Heart right ventricle (tissue), 16 donors: ENCODE measurements at regions not wholly inside any gene's neighbourhood (a gene's known extent, or its start where the extent isn't known, plus 50 kb on each side); places are given as distances from the start of the nearest gene placed in this dataset.

Experiments
- ATAC-seq, 8 donors: fragments of 200-7000 bp; cut with Tn5 transposase; one replicate each; pipeline ENCODE4 v1.9.1; 2020; ENCODE audit warnings: mild to moderate bottlenecking in 8 of 8, moderate library complexity in 8 of 8, moderate number of reproducible peaks in 1 of 8
- DNase-seq, 2 donors: peaks; one replicate each; pipeline ENCODE4 v3.0.0-alpha.2; 2020
- H3K27ac ChIP-seq, 10 donors: fragments of 200-600 bp; sonication (generic) in 2 of 10; one replicate each; pipeline versions ENCODE4 v1.5.0 to v1.8.0; 2020 to 2022; ENCODE audit warnings: mild to moderate bottlenecking in 3 of 10
- H3K27me3 ChIP-seq, 7 donors: fragments of 200-600 bp; one replicate each; pipeline ENCODE4 v1.8.0; 2021 to 2022; ENCODE audit warnings: mild to moderate bottlenecking in 2 of 7
- H3K36me3 ChIP-seq, 9 donors: fragments of 200-600 bp; sonication (generic) in 1 of 9; one replicate each; pipeline versions ENCODE4 v1.5.0 to v1.8.0; 2020 to 2022; ENCODE audit warnings: mild to moderate bottlenecking in 2 of 9
- H3K4me1 ChIP-seq, 9 donors: fragments of 200-600 bp; sonication (generic) in 1 of 9; one replicate each; pipeline versions ENCODE4 v1.5.0 to v1.8.0; 2020 to 2022; ENCODE audit warnings: mild to moderate bottlenecking in 4 of 9
- H3K4me3 ChIP-seq, 10 donors: fragments of 200-600 bp; sonication (generic) in 2 of 10; one replicate each; pipeline versions ENCODE4 v1.5.0 to v1.8.0; 2020 to 2022; ENCODE audit warnings: mild to moderate bottlenecking in 7 of 10, moderate library complexity in 2 of 10
- H3K9me3 ChIP-seq, 11 donors: fragments of 200-600 bp in 10 of 11; sonication (generic) in 2 of 11; one replicate each; pipeline versions ENCODE4 v1.5.0 to v1.8.0; 2013 to 2022; ENCODE audit warnings: mild to moderate bottlenecking in 2 of 11, control low read depth in 1 of 11, moderate library complexity in 1 of 11
- WGBS, 2 donors: extraction: QIAGEN DNeasy Blood & Tissue Kit; methylation state at CpG; one replicate each; pipeline ENCODE4 v1.1.7; 2013; ENCODE audit warnings: inconsistent platforms in 1 of 2; 5-methylcytosine and 5-hydroxymethylcytosine counted together
- intact Hi-C, 10 donors: fragments of 100-400 bp; cut with DNase I; formaldehyde crosslinking; loops; one replicate each; pipeline versions ENCODE4 v1.11.1 to v1.14.2; 2022
- TF ChIP-seq, protein P1 (sequence below), 9 donors: fragments of 200-600 bp; sonication (generic) in 2 of 9; IDR thresholded peaks; one replicate each; pipeline versions ENCODE4 v1.5.0 to v1.8.0; 2021 to 2022; ENCODE audit warnings: antibody characterized with exemption in 9 of 9, mild to moderate bottlenecking in 5 of 9, moderate library complexity in 1 of 9
- donor health status: Arrhythmogenic right ventricular cardiomyopathy.
- donor health status: ischemic (EF 13 %, LVEDD 7.1; RV severe dilation, severe dysfunction).
- donor health status: healthy with polysubstance abuse.
- donor health status: DM: no; HTN: yes; CAD: no.
- donor health status: DM: no; HTN: no; CAD: no.
- donor health status: ischemic (EF 25% LVEDD 6.9; RV normal size, moderate dysfunction).
- donor health status: ischemic (EF 25% LVEDD 5.7; RV mildly dilated, moderate dysfunction).
- donor health status: healthy.
- donor health status: DM: yes; HTN: yes; CAD: no.
- donor health status: Ischemic cardiomyopathy.
- donor health status: ischemic (EF 35%, LVEDD 5.7; RV mildly dilated, moderate dysfunction).
- donor health status: nonischemic (EF 11% LVEDD 7.7; RV severe dilation, severe dysfunction).
- donor health status: DM: yes; HTN: yes; CAD: no.
- donor health status: PGD.
- donor health status: ischemic (EF 29% LVEDD 5.4; RV normal size, mild dysfunction).
- donor health status: nonischemic (EF 23%, LVEDD 6.1; RV moderate dilation, normal function).

DNA sequence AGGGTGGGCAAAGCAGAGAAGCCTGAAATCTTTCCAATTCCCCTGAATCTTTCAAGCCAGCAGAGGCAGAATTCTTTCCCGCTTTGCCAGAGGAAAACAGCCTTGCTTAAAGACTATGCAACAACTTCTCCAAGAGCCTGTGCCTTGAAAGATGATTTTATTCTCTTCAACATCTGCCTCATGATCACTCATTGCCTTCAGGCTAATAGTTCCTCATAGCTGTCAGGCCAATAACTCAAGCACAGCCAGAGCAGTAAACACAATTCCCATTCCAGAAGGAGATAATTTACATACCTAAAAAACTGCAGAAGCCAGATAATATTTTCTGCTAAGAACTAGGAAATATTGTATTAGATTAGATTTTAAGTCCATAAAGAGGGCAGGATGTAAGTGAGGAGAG is 92.3 kb upstream of the PUM3 start:
- no peaks in the 10 kb centered on the region for H3K4me1 ChIP-seq
- no peak for DNase-seq
- WGBS, 2 donors: 93 to 100% methylated on average over 1 of the region's 1 CpG
- peaks cover 0 to 10% (median 0%) of the 10 kb centered on the region in 7 donors for H3K27me3 ChIP-seq
- ATAC-seq: no peak
- no peaks in the 10 kb centered on the region for H3K9me3 ChIP-seq
- intact Hi-C loops: no loop called here
- H3K27ac ChIP-seq: no peak overlapping the region
- H3K4me3 ChIP-seq: no peak overlapping the region
- H3K36me3 ChIP-seq: no peaks in the 10 kb centered on the region
- TF ChIP-seq, protein P1, sequence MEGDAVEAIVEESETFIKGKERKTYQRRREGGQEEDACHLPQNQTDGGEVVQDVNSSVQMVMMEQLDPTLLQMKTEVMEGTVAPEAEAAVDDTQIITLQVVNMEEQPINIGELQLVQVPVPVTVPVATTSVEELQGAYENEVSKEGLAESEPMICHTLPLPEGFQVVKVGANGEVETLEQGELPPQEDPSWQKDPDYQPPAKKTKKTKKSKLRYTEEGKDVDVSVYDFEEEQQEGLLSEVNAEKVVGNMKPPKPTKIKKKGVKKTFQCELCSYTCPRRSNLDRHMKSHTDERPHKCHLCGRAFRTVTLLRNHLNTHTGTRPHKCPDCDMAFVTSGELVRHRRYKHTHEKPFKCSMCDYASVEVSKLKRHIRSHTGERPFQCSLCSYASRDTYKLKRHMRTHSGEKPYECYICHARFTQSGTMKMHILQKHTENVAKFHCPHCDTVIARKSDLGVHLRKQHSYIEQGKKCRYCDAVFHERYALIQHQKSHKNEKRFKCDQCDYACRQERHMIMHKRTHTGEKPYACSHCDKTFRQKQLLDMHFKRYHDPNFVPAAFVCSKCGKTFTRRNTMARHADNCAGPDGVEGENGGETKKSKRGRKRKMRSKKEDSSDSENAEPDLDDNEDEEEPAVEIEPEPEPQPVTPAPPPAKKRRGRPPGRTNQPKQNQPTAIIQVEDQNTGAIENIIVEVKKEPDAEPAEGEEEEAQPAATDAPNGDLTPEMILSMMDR (IDR thresholded peaks at IDR 0.05): no peak

DNA sequence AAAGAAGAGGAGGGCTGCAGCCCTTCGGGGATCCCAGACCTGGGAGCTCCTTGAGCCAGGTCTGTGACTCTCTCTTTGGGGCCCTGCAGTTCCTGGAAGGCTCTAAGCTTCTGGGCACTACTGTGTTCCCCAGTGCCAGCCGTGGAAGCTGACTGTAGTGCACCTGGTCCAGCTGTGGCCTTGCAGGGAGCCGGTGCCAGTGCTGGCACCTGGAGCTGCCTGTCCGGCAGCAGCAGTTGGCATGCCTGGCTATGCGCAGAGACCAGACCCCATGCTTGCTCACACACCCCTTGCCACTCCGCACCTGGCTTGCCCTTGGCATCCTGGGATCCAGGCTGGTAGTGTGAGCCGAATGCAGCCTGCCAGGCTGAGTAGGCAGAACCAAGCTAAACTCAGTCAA is 91.0 kb upstream of the PUM3 start:
- no peaks in the 10 kb centered on the region for H3K4me1 ChIP-seq
- intact Hi-C loops: no loop called here

DNA sequence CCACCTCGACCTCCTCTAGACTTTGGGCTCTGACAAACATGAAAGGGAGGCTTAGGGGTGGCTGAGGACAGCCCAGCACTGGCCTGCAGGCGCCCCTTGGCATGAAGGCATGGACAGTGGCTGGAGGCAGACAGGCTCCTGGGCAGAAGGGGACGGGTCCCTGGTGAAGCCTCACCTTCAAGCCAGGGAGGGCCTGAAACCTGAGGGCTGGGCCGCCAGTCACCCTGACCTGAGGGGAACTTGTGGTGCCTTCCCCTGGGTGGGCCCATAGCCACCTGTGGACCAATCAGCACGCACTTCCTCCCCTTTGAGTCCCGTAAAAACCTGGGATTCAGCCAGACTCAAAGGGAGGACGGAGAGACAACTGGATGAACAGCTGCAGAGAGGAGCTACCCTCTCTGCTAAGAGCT is 90.4 kb upstream of the PUM3 start:
- TF ChIP-seq, protein P1 (IDR thresholded peaks at IDR 0.05): no peak
- DNase-seq (no peak), ATAC-seq (no peak)
- Histone ChIP-seq H3K36me3 (no peaks in the 10 kb centered on the region), H3K27ac (no peak overlapping the region), H3K9me3 (no peaks in the 10 kb centered on the region), H3K4me3 (no peak overlapping the region), H3K4me1 (no peaks in the 10 kb centered on the region), H3K27me3 (peaks cover 0 to 10% (median 0%) of the 10 kb centered on the region in 7 donors)
- intact Hi-C loops: no loop called here
- 70 to 74% methylated on average over 7 of the region's 7 CpGs for WGBS, 2 donors

More for the DNA sequence above, 91.0 kb upstream of the PUM3 start:
- DNase-seq: no peak
- Histone ChIP-seq H3K4me3 (no peak overlapping the region), H3K27ac (no peak overlapping the region), H3K36me3 (no peaks in the 10 kb centered on the region), H3K27me3 (peaks cover 0 to 10% (median 0%) of the 10 kb centered on the region in 7 donors), H3K9me3 (no peaks in the 10 kb centered on the region)
- 87% methylated on average over 7 of the region's 7 CpGs for WGBS, 2 donors
- TF ChIP-seq, protein P1 (IDR thresholded peaks at IDR 0.05): no peak
- no peak for ATAC-seq

DNA sequence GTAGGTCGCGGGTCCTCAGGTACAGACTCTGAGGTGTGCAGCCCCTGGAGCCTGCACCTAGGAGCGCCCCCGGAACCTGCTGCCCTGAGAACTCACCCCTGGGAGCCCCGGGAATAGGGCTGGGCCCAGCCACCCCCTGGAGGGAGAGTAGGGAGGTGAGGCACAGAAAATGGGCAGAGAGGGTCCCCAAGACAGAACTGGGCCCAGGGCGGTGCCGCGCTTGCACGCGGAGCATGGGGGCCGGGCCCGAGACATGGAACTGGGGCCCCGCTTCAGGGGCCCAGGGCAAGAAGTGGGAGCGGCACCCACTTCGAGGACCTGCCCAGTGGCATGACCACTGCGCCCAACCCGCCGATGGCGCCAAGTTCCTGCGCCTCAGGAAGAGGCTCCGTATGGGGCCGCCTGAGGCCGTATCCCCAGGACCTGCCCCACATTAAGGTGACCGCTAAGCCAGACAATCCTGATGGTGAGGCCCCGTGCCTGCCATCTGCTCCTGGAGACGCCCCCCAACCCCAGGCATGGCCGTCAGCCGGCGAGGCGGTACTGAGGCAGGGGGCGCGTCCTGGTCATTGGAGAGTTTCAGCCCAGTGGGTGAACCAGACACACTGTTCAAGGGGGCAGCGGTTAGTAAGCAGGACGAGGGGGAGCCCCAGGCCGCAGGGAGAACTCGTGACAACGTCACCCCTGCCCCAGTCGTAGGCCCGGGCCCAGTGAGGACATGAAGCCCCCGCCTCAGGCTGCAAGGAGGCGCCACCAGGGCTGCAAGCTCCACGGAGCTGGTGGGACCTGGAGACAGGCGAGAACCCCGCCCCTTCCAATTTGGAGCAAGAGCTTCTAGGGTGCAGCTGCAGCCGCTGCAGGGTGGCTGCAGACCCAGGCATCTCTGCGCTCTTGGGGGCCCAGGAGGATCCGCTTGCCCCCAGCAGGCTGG is 89.5 kb upstream of the PUM3 start:
- no peak for DNase-seq
- intact Hi-C loops: no loop called here
- WGBS, 2 donors: 91 to 95% methylated on average over 47 of the region's 47 CpGs

More for the DNA sequence above, 89.5 kb upstream of the PUM3 start:
- H3K36me3 ChIP-seq: no peaks in the 10 kb centered on the region
- TF ChIP-seq, protein P1 (IDR thresholded peaks at IDR 0.05): no peak
- H3K27me3 ChIP-seq: peaks cover 0 to 10% (median 0%) of the 10 kb centered on the region in 7 donors
- no peak overlapping the region for H3K27ac ChIP-seq
- no peaks in the 10 kb centered on the region for H3K4me1 ChIP-seq
- no peak overlapping the region for H3K4me3 ChIP-seq
- peak in 2 of 8 donors; percentile 17 to 18 for ATAC-seq
- no peaks in the 10 kb centered on the region for H3K9me3 ChIP-seq
